Lower lobe of right lung (tissue), 2 donors: ENCODE measurements at regions not wholly inside any gene's neighbourhood (a gene's known extent, or its start where the extent isn't known, plus 50 kb on each side); places are given as distances from the start of the nearest gene placed in this dataset.

ENCODE experiments used
- ATAC-seq, 2 donors: fragments of 200-7000 bp; cut with Tn5 transposase; one replicate each; pipeline ENCODE4 v1.9.1; 2020 to 2022; ENCODE audit warnings: mild to moderate bottlenecking in 2 of 2, moderate library complexity in 2 of 2
- DNase-seq: peaks from one replicate; pipeline ENCODE4 v3.0.0-alpha.2; 2020
- H3K27ac ChIP-seq: fragments of 200-600 bp; one replicate; pipeline ENCODE4 v1.8.0; 2022
- H3K27me3 ChIP-seq: fragments of 200-600 bp; one replicate; pipeline ENCODE4 v1.8.0; 2022; ENCODE audit warnings: low read depth
- H3K36me3 ChIP-seq: fragments of 200-600 bp; one replicate; pipeline ENCODE4 v1.8.0; 2022; ENCODE audit warnings: mild to moderate bottlenecking
- H3K4me1 ChIP-seq: fragments of 200-600 bp; one replicate; pipeline ENCODE4 v1.8.0; 2022
- H3K4me3 ChIP-seq: fragments of 200-600 bp; one replicate; pipeline ENCODE4 v1.8.0; 2022; ENCODE audit warnings: mild to moderate bottlenecking
- H3K9me3 ChIP-seq: fragments of 200-600 bp; one replicate; pipeline ENCODE4 v1.8.0; 2022
- CTCF ChIP-seq: fragments of 200-600 bp; IDR thresholded peaks from one replicate; pipeline ENCODE4 v1.8.0; 2022; ENCODE audit warnings: antibody characterized with exemption, mild to moderate bottlenecking
- intact Hi-C: fragments of 100-400 bp; cut with DNase I; formaldehyde crosslinking; loops from one replicate; pipeline ENCODE4 v1.11.0; 2022
- donor health status: DM: no; HTN: yes; CAD: no; lungs with severe emphysema.

GRCh38 chr9:97781902-97782301, 71.1 kb upstream of the FOXE1 start:
- peaks cover 6% of the 10 kb centered on the region for H3K9me3 ChIP-seq
- TF ChIP-seq CTCF, result no peak
- no peaks in the 10 kb centered on the region for H3K4me1 ChIP-seq
- DNase-seq (no peak), ATAC-seq (no peak)
- H3K36me3 ChIP-seq, result no peaks in the 10 kb centered on the region
- intact Hi-C loops, result no loop called here
- no peak overlapping the region for H3K4me3 ChIP-seq
- peaks cover 10% of the 10 kb centered on the region for H3K27me3 ChIP-seq
- H3K27ac ChIP-seq, result no peak overlapping the region

GRCh38 chr9:97786341-97786740, 66.7 kb upstream of the FOXE1 start:
- intact Hi-C loops, result no loop called here
- ATAC-seq, result peak in 1 of 2 donors; percentile 28
- no peak for DNase-seq
- no peak for TF ChIP-seq CTCF
- no peak overlapping the region for H3K4me3 ChIP-seq
- H3K27ac ChIP-seq, result no peak overlapping the region
- H3K9me3 ChIP-seq, result no peaks in the 10 kb centered on the region
- no peaks in the 10 kb centered on the region for H3K36me3 ChIP-seq
- H3K4me1 ChIP-seq, result no peaks in the 10 kb centered on the region
- H3K27me3 ChIP-seq, result peaks cover 10% of the 10 kb centered on the region

- H3K4me1 ChIP-seq, result no peaks in the 10 kb centered on the region
- DNase-seq (no peak), ATAC-seq (no peak)
- peaks cover 10% of the 10 kb centered on the region for H3K27me3 ChIP-seq
- intact Hi-C loops, result no loop called here
- no peaks in the 10 kb centered on the region for H3K36me3 ChIP-seq
- no peak overlapping the region for H3K27ac ChIP-seq
- H3K9me3 ChIP-seq, result no peaks in the 10 kb centered on the region
- H3K4me3 ChIP-seq, result no peak overlapping the region
- no peak for TF ChIP-seq CTCF
Observed at GRCh38 chr9:97787551-97787950, 65.5 kb upstream of the FOXE1 start.

GRCh38 chr9:97788763-97789663, 64.0 kb upstream of the FOXE1 start:
- no peaks in the 10 kb centered on the region for H3K4me1 ChIP-seq
- no peak overlapping the region for H3K27ac ChIP-seq
- peaks cover 5% of the 10 kb centered on the region for H3K27me3 ChIP-seq
- H3K9me3 ChIP-seq, result no peaks in the 10 kb centered on the region
- no peak for TF ChIP-seq CTCF
- H3K36me3 ChIP-seq, result no peaks in the 10 kb centered on the region
- intact Hi-C loops, result no loop called here
- no peak overlapping the region for H3K4me3 ChIP-seq
- no peak for ATAC-seq
- DNase-seq, result no peak

GRCh38 chr9:97790542-97790941, 62.5 kb upstream of the FOXE1 start:
- TF ChIP-seq CTCF, result no peak
- H3K36me3 ChIP-seq, result no peaks in the 10 kb centered on the region
- no peaks in the 10 kb centered on the region for H3K27me3 ChIP-seq
- ATAC-seq (no peak), DNase-seq (no peak)
- no peaks in the 10 kb centered on the region for H3K4me1 ChIP-seq
- intact Hi-C loops, result no loop called here
- H3K27ac ChIP-seq, result no peak overlapping the region
- H3K4me3 ChIP-seq, result no peak overlapping the region
- H3K9me3 ChIP-seq, result no peaks in the 10 kb centered on the region
